ENCODE measurements at regions not wholly inside any gene's neighbourhood (a gene's known extent, or its start where the extent isn't known, plus 50 kb on each side); places are given as distances from the start of the nearest gene placed in this dataset.

- TF ChIP-seq CTCF (IDR thresholded peaks at IDR 0.05), result no peak
- no peak for TF ChIP-seq POLR2A (IDR thresholded peaks at IDR 0.05)
- TF ChIP-seq EP300 (IDR thresholded peaks at IDR 0.05), result no peak
Measured at GRCh38 chr2:104606056-104606455, 247.9 kb upstream of the POU3F3 start.
